HFFc6 (cell line): ENCODE measurements at regions not wholly inside any gene's neighbourhood (a gene's known extent, or its start where the extent isn't known, plus 50 kb on each side); places are given as distances from the start of the nearest gene placed in this dataset.

Experiments used
- DNase-seq: peaks from one replicate; pipeline ENCODE4 v3.0.0-alpha.2; 2018
- H3K27ac Mint-ChIP-seq: 2 replicates; pipeline ENCODE4 v1.8.0; 2020; ENCODE audit warnings: mild to moderate bottlenecking, mixed read lengths
- H3K27me3 Mint-ChIP-seq: 2 replicates; pipeline ENCODE4 v1.8.0; 2021; ENCODE audit warnings: mild to moderate bottlenecking, moderate library complexity, mixed read lengths; ENCODE audit not compliant: insufficient read depth
- H3K36me3 Mint-ChIP-seq: 2 replicates; pipeline ENCODE4 v1.8.0; 2021; ENCODE audit warnings: low read depth, mixed read lengths
- H3K4me1 Mint-ChIP-seq: 2 replicates; pipeline ENCODE4 v1.8.0; 2020; ENCODE audit warnings: low read depth, mixed read lengths
- H3K4me3 Mint-ChIP-seq: 2 replicates; pipeline ENCODE4 v1.8.0; 2020; ENCODE audit warnings: mild to moderate bottlenecking, moderate library complexity, mixed read lengths
- H3K9me3 Mint-ChIP-seq: 2 replicates; pipeline ENCODE4 v1.8.0; 2020; ENCODE audit warnings: mild to moderate bottlenecking, mixed read lengths
- CTCF ChIP-seq: fragments of 200-600 bp; sonication (generic); IDR thresholded peaks from 2 replicates; pipeline ENCODE4 v1.5.0; 2021; ENCODE audit warnings: antibody characterized with exemption, mild to moderate bottlenecking

GRCh38 chr5:54769746-54770145, 215.6 kb downstream of the ESM1 start:
- Mint-ChIP-seq H3K36me3 (no peaks in the 10 kb centered on the region), H3K27ac (no peak overlapping the region), H3K4me1 (peaks cover 29% of the 10 kb centered on the region), H3K9me3 (no peaks in the 10 kb centered on the region), H3K27me3 (peaks cover 1% of the 10 kb centered on the region), H3K4me3 (no peak overlapping the region)
- DNase-seq, result no peak
- no peak for TF ChIP-seq CTCF

DNA sequence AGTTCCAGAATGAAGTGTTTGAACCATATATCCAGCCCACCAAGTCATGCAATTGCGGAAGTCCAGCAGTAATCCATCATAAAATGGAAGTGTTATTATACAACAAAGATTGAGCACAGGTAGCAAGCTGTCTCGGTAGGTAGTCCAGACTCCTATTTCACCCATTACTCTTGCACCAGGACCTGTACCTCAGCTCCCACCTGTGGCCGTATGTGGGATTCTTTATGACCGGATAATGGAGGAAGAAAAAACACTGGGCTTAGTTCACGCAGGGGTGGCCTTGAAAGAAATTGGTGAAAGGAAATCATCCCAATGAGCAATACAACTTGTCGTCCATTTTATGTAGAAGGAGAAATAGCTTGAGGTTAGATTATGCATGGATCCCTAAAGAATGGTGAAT, 216.3 kb downstream of the ESM1 start:
- H3K27me3 Mint-ChIP-seq, result peaks cover 1% of the 10 kb centered on the region
- no peak overlapping the region for H3K4me3 Mint-ChIP-seq
- no peak overlapping the region for H3K27ac Mint-ChIP-seq
- no peaks in the 10 kb centered on the region for H3K36me3 Mint-ChIP-seq
- no peak for TF ChIP-seq CTCF
- H3K9me3 Mint-ChIP-seq, result no peaks in the 10 kb centered on the region
- DNase-seq, result no peak
- peaks cover 34% of the 10 kb centered on the region for H3K4me1 Mint-ChIP-seq

GRCh38 chr5:54766748-54767147, 218.6 kb downstream of the ESM1 start:
- H3K27ac Mint-ChIP-seq, result no peak overlapping the region
- no peak; the same call in 1 of the 2 replicates for TF ChIP-seq CTCF
- no peak overlapping the region for H3K4me3 Mint-ChIP-seq
- H3K9me3 Mint-ChIP-seq, result no peaks in the 10 kb centered on the region
- no peaks in the 10 kb centered on the region for H3K36me3 Mint-ChIP-seq
- H3K4me1 Mint-ChIP-seq, result peaks cover 41% of the 10 kb centered on the region
- DNase-seq, result no peak
- peaks cover 1% of the 10 kb centered on the region for H3K27me3 Mint-ChIP-seq

- Mint-ChIP-seq H3K4me1 (peaks cover 48% of the 10 kb centered on the region), H3K27me3 (peaks cover 1% of the 10 kb centered on the region), H3K27ac (no peak overlapping the region), H3K36me3 (no peaks in the 10 kb centered on the region), H3K4me3 (no peak overlapping the region), H3K9me3 (no peaks in the 10 kb centered on the region)
- DNase-seq, result no peak
- TF ChIP-seq CTCF, result no peak
Measured at GRCh38 chr5:54765165-54766028, 220.0 kb downstream of the ESM1 start.

- no peak overlapping the region for H3K27ac Mint-ChIP-seq
- no peak for DNase-seq
- peaks cover 58% of the 10 kb centered on the region for H3K4me1 Mint-ChIP-seq
- no peaks in the 10 kb centered on the region for H3K36me3 Mint-ChIP-seq
- no peak for TF ChIP-seq CTCF
- H3K27me3 Mint-ChIP-seq, result no peaks in the 10 kb centered on the region; the same call in 1 of the 2 replicates
- H3K4me3 Mint-ChIP-seq, result no peak overlapping the region
- H3K9me3 Mint-ChIP-seq, result no peaks in the 10 kb centered on the region
Measured at GRCh38 chr5:54764102-54765090, 221.0 kb downstream of the ESM1 start.
